ENCODE measurements at regions not wholly inside any gene's neighbourhood (a gene's known extent, or its start where the extent isn't known, plus 50 kb on each side); places are given as distances from the start of the nearest gene placed in this dataset.

- H3K4me1 ChIP-seq = peaks cover 0 to 5% of the 10 kb centered on the region in 2 donors
- H3K27ac ChIP-seq = no peak overlapping the region
- no peak overlapping the region for H3K4me3 ChIP-seq (replicated peaks in 1 of 3)
- H3K36me3 ChIP-seq = no peaks in the 10 kb centered on the region
- DNase-seq = peak; percentile 24 to 28
- WGBS, 2 donors = 71 to 73% methylated on average over 4 of the region's 4 CpGs
- intact Hi-C loops (cut with DNase I) = no loop called here
- H3K9me3 ChIP-seq = no peaks in the 10 kb centered on the region
- H3K27me3 ChIP-seq = no peaks in the 10 kb centered on the region
- TF ChIP-seq POLR2A (IDR thresholded peaks at IDR 0.05) = no peak
- no peak for TF ChIP-seq CTCF (IDR thresholded peaks at IDR 0.05)
These were observed 275.4 kb upstream of the NR5A2 start for GRCh38 chr1:199751962-199752687.

- no peaks in the 10 kb centered on the region for H3K9me3 ChIP-seq
- 27 to 42% methylated on average over 2 of the region's 2 CpGs for WGBS, 2 donors
- H3K27me3 ChIP-seq = no peaks in the 10 kb centered on the region
- no peak overlapping the region for H3K4me3 ChIP-seq (replicated peaks in 1 of 3)
- no peak overlapping the region for H3K27ac ChIP-seq
- H3K36me3 ChIP-seq = no peaks in the 10 kb centered on the region
- H3K4me1 ChIP-seq = peaks cover 0 to 5% of the 10 kb centered on the region in 2 donors
- peak; percentile 11 to 20 for DNase-seq
- intact Hi-C loops (cut with DNase I) = no loop called here
- no peak for TF ChIP-seq POLR2A (IDR thresholded peaks at IDR 0.05)
- no peak for TF ChIP-seq CTCF (IDR thresholded peaks at IDR 0.05)
These were observed 274.9 kb upstream of the NR5A2 start for GRCh38 chr1:199752688-199753027.

GRCh38 chr1:199753513-199753912 is 274.0 kb upstream of the NR5A2 start:
- Histone ChIP-seq H3K4me3 (replicated peaks in 1 of 3) (no peak overlapping the region), H3K27me3 (no peaks in the 10 kb centered on the region), H3K36me3 (no peaks in the 10 kb centered on the region), H3K27ac (no peak overlapping the region), H3K4me1 (no peaks in the 10 kb centered on the region), H3K9me3 (no peaks in the 10 kb centered on the region)
- 82 to 84% methylated on average over 2 of the region's 2 CpGs for WGBS, 2 donors
- intact Hi-C loops (cut with DNase I) = no loop called here
- DNase-seq = no peak
- TF ChIP-seq CTCF (IDR thresholded peaks at IDR 0.05) (no peak), POLR2A (IDR thresholded peaks at IDR 0.05) (no peak)

GRCh38 chr1:199756066-199756465 is 271.4 kb upstream of the NR5A2 start:
- no peaks in the 10 kb centered on the region for H3K27me3 ChIP-seq
- TF ChIP-seq CTCF (IDR thresholded peaks at IDR 0.05) = no peak
- no peak for TF ChIP-seq POLR2A (IDR thresholded peaks at IDR 0.05)
- DNase-seq = no peak
- no peak overlapping the region for H3K27ac ChIP-seq
- no peaks in the 10 kb centered on the region for H3K4me1 ChIP-seq
- H3K4me3 ChIP-seq (replicated peaks in 1 of 3) = no peak overlapping the region
- intact Hi-C loops (cut with DNase I) = no loop called here
- no peaks in the 10 kb centered on the region for H3K9me3 ChIP-seq
- 62 to 67% methylated on average over 2 of the region's 2 CpGs for WGBS, 2 donors
- no peaks in the 10 kb centered on the region for H3K36me3 ChIP-seq

GRCh38 chr1:199758626-199759255 is 268.8 kb upstream of the NR5A2 start:
- intact Hi-C loops (cut with DNase I) = no loop called here
- no peak for TF ChIP-seq CTCF (IDR thresholded peaks at IDR 0.05)
- no peak for TF ChIP-seq POLR2A (IDR thresholded peaks at IDR 0.05)
- H3K27me3 ChIP-seq = no peaks in the 10 kb centered on the region
- DNase-seq = no peak
- H3K27ac ChIP-seq = no peak overlapping the region
- 73 to 76% methylated on average over 3 of the region's 3 CpGs for WGBS, 2 donors
- H3K36me3 ChIP-seq = no peaks in the 10 kb centered on the region
- H3K4me1 ChIP-seq = no peaks in the 10 kb centered on the region
- H3K4me3 ChIP-seq (replicated peaks in 1 of 3) = no peak overlapping the region
- no peaks in the 10 kb centered on the region for H3K9me3 ChIP-seq

Measured in thyroid gland (tissue), 4 donors.